ENCODE measurements at regions not wholly inside any gene's neighbourhood (a gene's known extent, or its start where the extent isn't known, plus 50 kb on each side); places are given as distances from the start of the nearest gene placed in this dataset.

DNA sequence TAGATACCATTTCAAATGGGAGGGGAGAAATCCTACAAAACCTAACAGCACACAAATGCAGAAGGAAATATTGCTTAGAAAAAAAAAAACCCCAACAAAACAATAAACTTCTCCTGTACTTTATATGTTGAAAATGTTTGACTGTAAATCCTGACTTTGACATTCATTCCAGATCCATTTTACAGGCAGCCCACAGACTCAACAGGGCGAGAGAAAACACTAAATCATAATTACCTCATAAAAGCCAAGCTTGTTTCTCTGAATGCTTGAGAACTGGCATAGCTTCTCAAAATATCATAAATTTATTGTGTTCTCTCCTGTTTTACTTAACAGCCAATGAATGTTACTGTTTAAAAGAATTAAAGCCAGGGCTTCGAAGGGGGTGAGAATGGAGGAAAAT lies 273.2 kb downstream of the CD83 start:
- DNase-seq (ENCODE audit: low read depth), result no peak
- TF ChIP-seq CTCF (conservative IDR thresholded peaks at IDR 0.05; ENCODE audit: low read depth, low read length), result no peak
- no peak overlapping the region for H3K4me3 ChIP-seq (ENCODE audit: low read depth, low read length)

- no peak overlapping the region for H3K4me3 ChIP-seq (ENCODE audit: low read depth, low read length)
- no peak for DNase-seq (ENCODE audit: low read depth)
- no peak for TF ChIP-seq CTCF (conservative IDR thresholded peaks at IDR 0.05; ENCODE audit: low read depth, low read length)
Observed at GRCh38 chr6:14393910-14394309, 276.3 kb downstream of the CD83 start.

DNA sequence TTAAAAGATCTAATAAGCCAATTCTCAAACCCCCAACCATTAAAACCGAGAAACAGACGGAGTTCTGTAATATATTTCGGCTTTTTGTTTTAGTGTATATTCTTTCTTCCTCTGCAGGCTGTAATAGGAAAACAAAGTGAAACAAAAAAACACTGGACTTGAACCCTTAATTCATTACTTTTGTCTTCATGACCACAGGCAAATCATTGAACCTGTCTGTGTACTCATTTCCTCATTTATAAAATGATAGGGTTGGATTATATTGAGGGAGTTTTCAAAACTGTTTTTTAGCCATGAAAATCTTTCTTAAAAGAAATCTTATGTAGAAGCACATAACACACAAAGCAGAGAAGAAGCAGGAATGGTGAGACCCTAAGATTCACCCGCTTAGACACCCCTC lies 278.8 kb downstream of the CD83 start:
- no peak for TF ChIP-seq CTCF (conservative IDR thresholded peaks at IDR 0.05; ENCODE audit: low read depth, low read length)
- DNase-seq (ENCODE audit: low read depth), result no peak
- H3K4me3 ChIP-seq (ENCODE audit: low read depth, low read length), result no peak overlapping the region

DNA sequence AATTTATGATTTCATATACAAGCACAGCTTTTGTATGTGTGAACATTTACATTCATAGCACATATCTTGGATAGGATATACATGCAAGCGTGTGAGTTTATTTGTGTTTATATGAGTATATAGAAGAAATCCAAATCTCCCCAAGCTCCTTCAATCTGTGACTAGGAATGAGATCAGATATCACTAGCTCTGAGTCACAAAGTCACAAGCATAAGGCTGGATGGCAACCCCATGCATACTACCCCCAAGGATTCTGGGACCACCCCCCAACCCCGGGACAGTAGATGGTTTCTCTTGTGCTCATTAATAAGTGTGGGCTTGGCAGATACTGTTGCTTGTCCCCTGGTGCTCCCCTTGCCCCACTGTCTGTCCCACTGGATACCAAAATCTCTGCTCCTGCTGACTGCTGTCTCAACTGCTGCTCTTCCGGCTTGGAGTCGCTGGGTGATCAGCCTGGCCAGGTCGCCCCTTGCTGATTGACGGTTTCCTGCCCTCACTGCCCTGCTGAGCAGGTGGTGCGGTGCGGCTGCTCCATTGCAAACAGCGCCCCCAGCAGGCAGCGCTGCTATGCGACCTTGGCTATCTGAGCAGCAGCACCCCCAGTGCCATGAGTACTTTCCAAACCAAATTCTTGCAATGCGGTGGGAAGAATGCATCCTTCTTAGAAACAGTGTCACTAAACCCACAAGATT lies 279.4 kb downstream of the CD83 start:
- peak; percentile 63 for TF ChIP-seq CTCF (conservative IDR thresholded peaks at IDR 0.05; ENCODE audit: low read depth, low read length)
- no peak overlapping the region for H3K4me3 ChIP-seq (ENCODE audit: low read depth, low read length)
- DNase-seq (ENCODE audit: low read depth), result no peak

DNA sequence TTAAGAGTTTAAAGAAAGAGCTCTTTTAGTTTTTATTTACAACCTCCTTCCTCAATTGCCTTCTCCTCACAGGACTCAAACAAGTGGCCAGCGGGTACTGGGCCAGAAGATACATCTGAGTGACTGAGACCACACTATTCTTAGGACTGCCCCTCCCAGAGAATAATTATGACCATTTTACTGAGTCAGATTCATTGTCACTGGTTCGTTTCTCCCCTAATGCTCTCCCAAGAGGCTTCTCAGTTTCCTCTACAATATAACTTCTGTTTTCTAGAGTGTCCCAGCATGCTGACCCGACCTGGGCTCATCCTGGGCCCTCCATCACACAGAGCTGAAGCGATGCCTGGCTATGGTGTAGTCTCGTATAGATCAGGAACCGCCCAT lies 279.9 kb downstream of the CD83 start:
- DNase-seq (ENCODE audit: low read depth), result no peak
- no peak for TF ChIP-seq CTCF (conservative IDR thresholded peaks at IDR 0.05; ENCODE audit: low read depth, low read length)
- H3K4me3 ChIP-seq (ENCODE audit: low read depth, low read length), result no peak overlapping the region

DNA sequence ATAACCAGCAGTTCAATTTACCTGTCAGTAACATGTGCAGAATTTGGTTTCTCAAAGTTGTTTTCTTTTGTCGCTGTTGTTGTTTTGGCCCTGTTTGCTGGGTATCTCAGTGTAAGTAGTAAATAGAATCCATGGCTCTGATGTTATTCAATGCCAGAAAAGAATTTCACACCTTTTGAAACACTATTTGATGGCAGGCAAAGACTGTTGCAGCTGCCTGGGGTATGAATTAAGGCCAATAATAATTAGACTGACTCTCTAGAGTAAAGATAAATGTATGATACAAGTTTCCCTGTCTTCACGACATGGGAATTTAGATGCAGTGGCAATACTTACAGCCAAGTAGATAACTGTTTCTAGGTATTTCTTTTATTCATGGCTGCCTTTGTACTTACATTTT lies 281.4 kb downstream of the CD83 start:
- TF ChIP-seq CTCF (conservative IDR thresholded peaks at IDR 0.05; ENCODE audit: low read depth, low read length), result no peak
- H3K4me3 ChIP-seq (ENCODE audit: low read depth, low read length), result no peak overlapping the region
- DNase-seq (ENCODE audit: low read depth), result no peak

DNA sequence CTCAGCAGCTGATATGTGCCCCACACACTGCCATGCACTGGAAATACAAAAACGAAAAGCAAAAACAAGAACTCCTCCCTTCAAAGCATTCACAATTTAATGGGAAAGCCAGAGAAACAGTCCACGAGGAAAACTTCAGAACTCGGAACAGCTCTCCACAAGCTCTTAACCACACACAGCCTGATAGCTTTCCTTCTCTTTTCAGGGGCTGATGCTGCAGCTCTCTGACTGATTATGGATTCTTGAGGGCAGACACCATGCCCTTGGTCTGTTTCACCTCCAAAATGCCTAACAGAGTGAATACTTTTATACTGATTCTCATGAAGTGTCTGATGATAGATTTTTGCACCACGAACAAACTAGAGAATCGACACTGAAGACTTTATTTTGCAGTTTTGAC lies 282.1 kb downstream of the CD83 start:
- no peak overlapping the region for H3K4me3 ChIP-seq (ENCODE audit: low read depth, low read length)
- no peak for TF ChIP-seq CTCF (conservative IDR thresholded peaks at IDR 0.05; ENCODE audit: low read depth, low read length)
- no peak for DNase-seq (ENCODE audit: low read depth)

Measured in epithelial cell of proximal tubule (primary cell).